ENCODE measurements at regions not wholly inside any gene's neighbourhood (a gene's known extent, or its start where the extent isn't known, plus 50 kb on each side); places are given as distances from the start of the nearest gene placed in this dataset.

- no peak for DNase-seq (ENCODE audit: low spot score)
Measured at GRCh38 chr5:27608992-27609391, 570.6 kb upstream of the CDH9 start.

- no peak for DNase-seq (ENCODE audit: low spot score)
Measured at GRCh38 chr5:27598576-27598975, 560.2 kb upstream of the CDH9 start.

- no peak for DNase-seq (ENCODE audit: low spot score)
Measured at GRCh38 chr5:27594141-27594540, 555.8 kb upstream of the CDH9 start.

DNA sequence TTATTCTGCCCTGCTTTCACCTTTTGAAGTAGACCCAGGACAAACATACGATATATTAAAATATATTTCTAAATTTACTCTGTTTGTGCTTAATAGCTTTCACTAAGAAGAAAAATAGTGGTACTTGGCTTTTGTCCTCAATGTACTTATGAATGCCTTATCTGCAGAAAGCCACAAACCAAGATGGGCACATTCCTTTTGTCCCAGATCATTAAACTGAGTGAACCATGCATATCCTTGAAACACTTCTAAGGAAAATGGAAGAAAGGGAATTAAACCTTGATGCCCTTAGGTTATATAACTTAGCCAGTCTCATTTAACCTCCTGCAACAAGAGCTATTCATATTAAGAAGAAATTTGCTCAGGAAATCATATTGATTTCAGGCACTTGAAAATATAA, 553.8 kb upstream of the CDH9 start:
- DNase-seq (ENCODE audit: low spot score), result no peak

DNA sequence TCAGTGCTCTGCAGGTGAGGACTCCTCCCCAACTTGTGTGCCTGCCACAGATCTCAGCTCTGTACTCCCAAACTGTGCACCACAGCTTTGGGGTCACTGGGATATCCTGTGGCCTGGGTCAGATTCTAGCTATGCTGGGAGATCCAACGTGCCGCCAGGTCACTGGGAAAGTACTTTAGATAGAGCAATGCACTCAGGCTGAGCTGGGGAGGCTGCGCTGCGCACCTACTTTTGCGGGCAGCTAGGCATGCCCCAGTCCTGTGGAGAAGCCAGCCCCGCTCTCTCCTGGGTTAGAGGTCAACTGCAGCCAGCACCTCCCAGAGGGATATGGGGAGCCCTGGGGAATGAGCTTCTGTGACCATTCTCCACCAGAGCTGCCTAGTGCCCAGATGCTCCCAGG, 552.1 kb upstream of the CDH9 start:
- no peak for DNase-seq (ENCODE audit: low spot score)

DNA sequence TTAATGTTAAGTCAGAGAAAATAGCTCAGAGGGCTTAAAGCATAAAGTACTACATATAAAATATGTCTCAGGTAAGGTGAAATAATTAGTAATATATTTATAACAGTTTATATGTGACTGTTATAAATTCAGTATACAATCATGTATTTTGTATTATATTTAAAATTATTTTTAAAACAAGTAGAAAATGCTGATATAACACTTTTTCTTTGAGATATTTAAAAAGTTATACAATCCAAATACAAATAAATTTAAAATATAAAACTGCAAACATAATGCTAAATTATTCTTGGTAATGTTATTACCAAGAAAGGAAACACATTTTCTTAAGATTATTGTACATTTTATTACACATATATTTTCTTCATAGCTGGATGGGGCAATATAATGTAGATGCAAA, 539.9 kb upstream of the CDH9 start:
- no peak for DNase-seq (ENCODE audit: low spot score)

- DNase-seq (ENCODE audit: low spot score), result no peak
Measured at GRCh38 chr5:27571681-27572080, 533.3 kb upstream of the CDH9 start.

GRCh38 chr5:27568811-27569210, 530.4 kb upstream of the CDH9 start:
- DNase-seq (ENCODE audit: low spot score), result no peak

GRCh38 chr5:27561408-27561807, 523.0 kb upstream of the CDH9 start:
- DNase-seq (ENCODE audit: low spot score), result no peak

GRCh38 chr5:27548484-27548883, 510.1 kb upstream of the CDH9 start:
- DNase-seq (ENCODE audit: low spot score), result no peak

- no peak for DNase-seq (ENCODE audit: low spot score)
Measured at GRCh38 chr5:27535031-27535557, 496.7 kb upstream of the CDH9 start.

DNA sequence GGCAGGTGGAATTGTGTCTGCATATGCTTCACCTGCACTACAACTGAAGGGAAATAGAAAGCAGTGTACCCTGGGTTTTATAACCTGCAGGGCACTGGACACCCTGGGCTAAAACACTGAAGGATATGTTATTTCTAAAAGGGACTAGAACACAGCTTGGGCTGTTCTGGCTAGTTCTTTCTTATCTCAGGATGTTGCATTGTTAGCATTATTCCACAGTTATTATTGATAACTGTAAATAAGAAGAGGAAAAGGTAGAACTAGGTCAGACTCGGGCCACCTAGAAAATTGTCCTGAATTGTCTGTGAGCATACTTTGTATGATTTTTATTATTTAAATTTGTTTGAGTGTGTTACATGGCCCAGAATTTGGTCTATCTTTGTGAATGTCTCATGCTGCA, 493.9 kb upstream of the CDH9 start:
- DNase-seq (ENCODE audit: low spot score), result no peak

GRCh38 chr5:27524515-27524914, 486.1 kb upstream of the CDH9 start:
- DNase-seq (ENCODE audit: low spot score), result no peak

GRCh38 chr5:27523629-27524028, 485.2 kb upstream of the CDH9 start:
- DNase-seq (ENCODE audit: low spot score), result no peak

DNA sequence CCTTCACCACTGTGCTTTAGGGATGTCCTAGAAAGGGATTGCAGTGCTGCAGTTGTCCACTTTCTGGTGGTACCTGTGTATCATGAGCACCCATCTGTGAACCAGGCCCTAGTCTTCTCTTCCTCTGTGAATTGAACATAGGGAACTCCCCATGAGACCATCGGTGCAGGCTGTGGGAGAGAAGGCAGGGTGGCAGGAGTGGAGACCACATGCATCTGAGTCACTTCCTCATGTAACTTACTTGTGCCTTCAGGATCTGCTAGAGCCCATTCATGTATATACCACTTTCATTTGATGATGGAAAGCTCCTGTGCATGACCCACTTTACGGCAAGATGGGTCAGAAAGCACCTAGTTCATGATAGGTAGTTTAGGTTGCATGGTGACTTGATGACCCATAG, 478.1 kb upstream of the CDH9 start:
- no peak for DNase-seq (ENCODE audit: low spot score)

DNA sequence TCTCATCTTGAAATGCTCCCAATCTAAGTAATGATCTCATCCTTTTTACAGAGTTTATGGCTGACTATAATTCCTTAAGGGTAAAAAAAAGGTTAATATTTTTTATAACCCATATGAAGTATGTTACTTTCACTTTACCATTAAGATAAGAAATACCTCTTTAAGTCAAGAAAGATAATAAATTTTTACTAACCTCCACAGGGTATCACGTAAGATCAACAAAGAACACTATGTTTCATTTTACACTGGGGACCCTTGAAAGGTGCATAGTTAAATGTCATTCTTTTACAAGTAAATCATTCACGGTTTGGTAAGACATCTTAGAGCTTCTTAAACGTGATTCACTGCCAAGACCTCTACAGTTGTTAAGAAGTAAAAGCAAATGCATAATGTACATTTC, 472.7 kb upstream of the CDH9 start:
- no peak for DNase-seq (ENCODE audit: low spot score)

DNA sequence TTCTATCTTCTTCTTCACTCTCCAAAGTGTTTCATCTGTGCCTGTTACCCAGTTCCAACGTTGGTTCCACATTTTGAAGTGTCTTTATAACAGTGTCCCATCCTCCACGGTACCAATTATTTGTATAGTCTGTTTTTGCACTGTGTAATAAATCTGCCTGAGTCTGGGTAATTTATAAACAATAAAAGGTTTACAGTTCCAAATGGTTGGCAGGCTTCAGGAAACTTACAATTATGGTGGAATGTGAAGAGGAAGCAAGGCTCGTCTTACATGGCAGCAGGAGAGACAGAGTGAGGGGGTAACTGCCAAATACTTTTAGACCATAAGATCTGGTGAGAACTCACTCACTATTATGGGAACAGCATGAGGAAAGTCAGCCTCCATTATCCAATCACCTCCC, 465.4 kb upstream of the CDH9 start:
- DNase-seq (ENCODE audit: low spot score), result no peak

DNA sequence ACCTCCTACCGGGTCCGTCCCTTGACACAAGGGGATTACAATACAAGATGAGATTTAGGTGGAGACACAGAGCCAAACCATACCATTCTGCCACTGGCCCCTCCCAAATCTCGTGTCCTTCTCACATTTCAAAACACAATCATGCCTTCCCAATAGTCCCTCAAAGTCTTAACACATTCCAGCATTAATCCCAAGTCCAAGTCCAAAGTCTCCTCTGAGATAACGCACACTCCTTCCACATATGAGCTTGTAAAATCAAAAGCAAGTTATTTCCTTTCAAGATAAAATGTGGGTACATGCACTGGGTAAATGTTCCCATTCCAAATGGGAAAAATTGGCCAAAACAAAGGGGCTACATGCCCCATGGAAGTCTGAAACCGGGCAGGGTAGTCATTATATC, 463.9 kb upstream of the CDH9 start:
- no peak for DNase-seq (ENCODE audit: low spot score)

DNA sequence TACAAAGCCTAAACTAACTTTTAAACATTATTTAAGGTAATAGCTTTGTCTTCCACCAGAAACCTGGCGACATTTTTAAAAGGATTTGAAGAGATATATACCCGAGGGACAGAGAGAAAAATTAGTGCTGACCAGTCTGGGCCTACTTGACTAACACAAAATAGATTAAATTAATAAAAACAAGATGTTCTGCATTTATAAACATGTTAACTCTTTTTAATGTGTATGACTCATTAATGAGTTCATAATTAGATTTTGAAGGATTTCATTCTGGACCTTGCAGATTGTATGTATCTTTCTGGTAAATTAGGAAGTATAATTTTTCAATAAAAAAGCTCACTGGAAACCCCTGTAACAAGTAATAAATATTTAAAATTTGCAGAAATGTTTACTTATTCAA, 459.1 kb upstream of the CDH9 start:
- DNase-seq (ENCODE audit: low spot score), result no peak

DNA sequence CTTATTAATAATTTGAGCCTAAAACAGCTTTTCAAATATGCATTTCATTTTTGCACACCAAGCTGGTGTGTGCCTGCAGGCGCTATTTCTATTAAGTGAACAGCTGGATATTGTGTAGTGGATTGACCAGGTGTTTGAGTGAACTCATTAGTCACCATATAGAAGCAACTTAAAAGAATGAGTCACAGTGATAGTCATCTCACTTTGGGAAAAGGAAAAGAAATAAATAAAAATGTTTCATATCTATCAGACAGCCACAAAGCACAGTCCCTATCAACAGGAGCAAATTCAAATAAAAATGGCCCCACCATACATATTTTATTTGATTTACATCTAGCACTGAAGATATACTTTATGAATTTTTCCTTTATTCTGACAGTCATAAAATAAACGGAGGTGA, 456.5 kb upstream of the CDH9 start:
- no peak for DNase-seq (ENCODE audit: low spot score)

DNA sequence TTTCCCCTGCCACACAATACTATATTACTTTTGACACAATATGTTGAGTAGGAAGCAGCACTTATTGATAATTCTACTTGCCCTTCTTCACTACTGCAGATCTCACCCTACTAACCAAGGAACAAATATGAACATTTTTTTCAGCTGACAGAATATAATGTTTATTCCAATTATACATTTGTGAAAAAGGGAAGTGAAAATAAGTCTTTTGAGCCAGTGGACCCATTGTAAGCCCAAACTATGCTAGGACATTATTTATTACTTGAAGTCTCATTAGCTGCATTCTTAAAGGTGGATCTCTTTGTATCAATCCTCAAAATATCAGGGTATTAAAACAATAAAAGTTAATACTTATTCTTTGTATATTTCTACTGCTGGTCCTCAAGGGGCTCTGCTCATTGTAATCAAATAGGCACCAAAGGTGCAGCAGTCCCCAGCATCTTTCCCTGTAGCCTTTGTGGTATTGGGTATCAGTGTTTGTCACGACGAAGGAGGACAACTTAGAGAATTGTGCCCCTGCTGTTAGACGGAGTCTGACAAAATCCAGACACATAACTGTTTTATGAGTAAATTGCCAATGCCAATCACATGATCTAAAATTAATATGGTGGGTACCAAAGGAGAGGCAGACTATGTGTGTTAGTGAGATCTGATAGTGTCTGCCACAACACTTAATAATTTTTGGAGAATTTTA, 453.5 kb upstream of the CDH9 start:
- no peak for DNase-seq (ENCODE audit: low spot score)

- DNase-seq (ENCODE audit: low spot score), result no peak
Measured at GRCh38 chr5:27491047-27491446, 452.7 kb upstream of the CDH9 start.

GRCh38 chr5:27489701-27490100, 451.3 kb upstream of the CDH9 start:
- no peak for DNase-seq (ENCODE audit: low spot score)

- DNase-seq (ENCODE audit: low spot score), result no peak
Measured at GRCh38 chr5:27482663-27483062, 444.3 kb upstream of the CDH9 start.

Measured in cerebellar cortex (tissue), 1 donor.